ENCODE measurements at regions not wholly inside any gene's neighbourhood (a gene's known extent, or its start where the extent isn't known, plus 50 kb on each side); places are given as distances from the start of the nearest gene placed in this dataset.

GRCh38 chr2:49861821-49862220 lies 707.5 kb upstream of the FSHR start:
- intact Hi-C loops (cut with micrococcal nuclease) = no loop called here

GRCh38 chr2:49860834-49861233 lies 706.5 kb upstream of the FSHR start:
- peaks cover 2% of the 10 kb centered on the region for H3K9me3 Mint-ChIP-seq
- TF ChIP-seq CTCF (IDR thresholded peaks at IDR 0.05) = no peak
- H3K36me3 Mint-ChIP-seq (ENCODE audit: low read depth) = no peaks in the 10 kb centered on the region
- H3K27me3 Mint-ChIP-seq = no peaks in the 10 kb centered on the region
- DNase-seq = no peak
- ChIA-PET POLR2A (no interaction called here), CTCF (no interaction called here)
- intact Hi-C loops (cut with micrococcal nuclease) = no loop called here
- H3K4me1 Mint-ChIP-seq (ENCODE audit: low read depth) = no peaks in the 10 kb centered on the region
- ATAC-seq = no peak
- H3K27ac Mint-ChIP-seq = no peak overlapping the region
- no peak overlapping the region for H3K4me3 Mint-ChIP-seq

More at GRCh38 chr2:49861821-49862220, 707.5 kb upstream of the FSHR start:
- Mint-ChIP-seq H3K4me1 (ENCODE audit: low read depth) (no peaks in the 10 kb centered on the region), H3K9me3 (peaks cover 1% of the 10 kb centered on the region), H3K27ac (no peak overlapping the region), H3K27me3 (no peaks in the 10 kb centered on the region), H3K4me3 (no peak overlapping the region), H3K36me3 (ENCODE audit: low read depth) (no peaks in the 10 kb centered on the region)
- POLR2A ChIA-PET = no interaction called here
- CTCF ChIA-PET = no interaction called here
- no peak for DNase-seq
- no peak for ATAC-seq
- TF ChIP-seq CTCF (IDR thresholded peaks at IDR 0.05) = no peak

- Mint-ChIP-seq H3K4me1 (ENCODE audit: low read depth) (no peaks in the 10 kb centered on the region), H3K27ac (no peak overlapping the region), H3K27me3 (no peaks in the 10 kb centered on the region), H3K4me3 (no peak overlapping the region), H3K9me3 (peaks cover 2% of the 10 kb centered on the region), H3K36me3 (ENCODE audit: low read depth) (no peaks in the 10 kb centered on the region)
- DNase-seq (no peak), ATAC-seq (no peak)
- intact Hi-C loops (cut with micrococcal nuclease) = no loop called here
- ChIA-PET POLR2A (interaction anchor here (0.5 kb wide), 1 partner anchor 985 kb away, joined by 3 read pairs; no protein-coding TSS in a partner anchor), CTCF (no interaction called here)
- no peak for TF ChIP-seq CTCF (IDR thresholded peaks at IDR 0.05)
These were observed 705.9 kb upstream of the FSHR start for GRCh38 chr2:49860170-49860569.

- POLR2A ChIA-PET = no interaction called here
- intact Hi-C loops (cut with micrococcal nuclease) = no loop called here
- H3K27ac Mint-ChIP-seq = no peak overlapping the region
- TF ChIP-seq CTCF (IDR thresholded peaks at IDR 0.05) = no peak
- no peak overlapping the region for H3K4me3 Mint-ChIP-seq
- peaks cover 2% of the 10 kb centered on the region for H3K9me3 Mint-ChIP-seq
- ATAC-seq (no peak), DNase-seq (no peak)
- no peaks in the 10 kb centered on the region for H3K4me1 Mint-ChIP-seq (ENCODE audit: low read depth)
- no peaks in the 10 kb centered on the region for H3K27me3 Mint-ChIP-seq
- CTCF ChIA-PET = no interaction called here
- H3K36me3 Mint-ChIP-seq (ENCODE audit: low read depth) = no peaks in the 10 kb centered on the region
These were observed 704.3 kb upstream of the FSHR start for GRCh38 chr2:49858657-49859056.

GRCh38 chr2:49858113-49858490 lies 703.8 kb upstream of the FSHR start:
- Mint-ChIP-seq H3K4me1 (ENCODE audit: low read depth) (no peaks in the 10 kb centered on the region), H3K27ac (no peak overlapping the region), H3K36me3 (ENCODE audit: low read depth) (no peaks in the 10 kb centered on the region), H3K4me3 (no peak overlapping the region), H3K9me3 (peaks cover 4% of the 10 kb centered on the region), H3K27me3 (no peaks in the 10 kb centered on the region)
- DNase-seq (no peak), ATAC-seq (no peak)
- ChIA-PET CTCF (no interaction called here), POLR2A (no interaction called here)
- TF ChIP-seq CTCF (IDR thresholded peaks at IDR 0.05) = no peak
- intact Hi-C loops (cut with micrococcal nuclease) = no loop called here

Measured in activated CD8-positive, alpha-beta T cell treated with anti-CD3 and anti-CD28 coated beads for 36 hours (primary cell).